ENCODE measurements at regions not wholly inside any gene's neighbourhood (a gene's known extent, or its start where the extent isn't known, plus 50 kb on each side); places are given as distances from the start of the nearest gene placed in this dataset.

DNA sequence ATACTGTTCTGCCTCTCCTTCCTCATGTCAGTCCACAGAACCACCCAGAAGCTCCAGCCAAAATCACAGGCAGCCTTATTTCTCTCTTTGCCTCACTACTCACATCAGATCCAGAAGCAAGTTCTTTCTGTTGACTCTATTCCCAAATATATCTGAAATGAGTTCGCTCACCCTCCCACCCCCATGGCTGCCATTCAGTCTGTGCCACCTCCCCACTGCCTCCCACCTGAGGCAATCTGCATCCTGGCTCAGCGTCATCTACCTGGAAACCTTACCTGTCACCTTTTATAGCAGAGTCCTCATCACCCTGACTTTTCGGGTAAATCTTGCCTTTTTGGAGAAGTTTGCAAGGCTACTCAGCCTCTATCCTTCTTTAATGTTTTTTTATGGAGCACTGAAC lies 501.8 kb downstream of the BCL11B start:
- no peak for TF ChIP-seq CTCF (IDR thresholded peaks at IDR 0.05; ENCODE audit: poor library complexity)
- TF ChIP-seq EZH2 (IDR thresholded peaks at IDR 0.05; ENCODE audit: borderline replicate concordance), result no peak
